ENCODE measurements at regions not wholly inside any gene's neighbourhood (a gene's known extent, or its start where the extent isn't known, plus 50 kb on each side); places are given as distances from the start of the nearest gene placed in this dataset.
"Not testable (repeated sequence)": the region's sequence is repeated elsewhere in the genome, so short reads cannot be mapped to it uniquely, and the experiment has no call there.

GRCh38 chr2:236981701-236982485 is 103.8 kb upstream of the COPS8 start:
- DNase-seq, result no peak

- no peak for DNase-seq
These were observed 102.8 kb upstream of the COPS8 start for GRCh38 chr2:236982693-236983455.

- DNase-seq, result no peak
These were observed 101.6 kb upstream of the COPS8 start for GRCh38 chr2:236984046-236984445.

- no peak for DNase-seq
These were observed 99.8 kb upstream of the COPS8 start for GRCh38 chr2:236985761-236986339.

- DNase-seq, result no peak
These were observed 99.0 kb upstream of the COPS8 start for GRCh38 chr2:236986524-236987330.

GRCh38 chr2:236988216-236988615 is 97.5 kb upstream of the COPS8 start:
- DNase-seq, result no peak

GRCh38 chr2:236988690-236989624 is 96.7 kb upstream of the COPS8 start:
- no peak for DNase-seq

GRCh38 chr2:236990552-236990951 is 95.1 kb upstream of the COPS8 start:
- DNase-seq, result no peak

GRCh38 chr2:236991874-236992273 is 93.8 kb upstream of the COPS8 start:
- no peak for DNase-seq

- no peak for DNase-seq
These were observed 92.4 kb upstream of the COPS8 start for GRCh38 chr2:236993286-236993685.

- no peak for DNase-seq
These were observed 91.3 kb upstream of the COPS8 start for GRCh38 chr2:236994361-236994760.

GRCh38 chr2:236997069-236997715 is 88.5 kb upstream of the COPS8 start:
- peak in 1 of 2 experiments; percentile 34 for DNase-seq

- no peak for DNase-seq
These were observed 87.5 kb upstream of the COPS8 start for GRCh38 chr2:236998236-236998635.

- DNase-seq, result no peak
These were observed 86.9 kb upstream of the COPS8 start for GRCh38 chr2:236998758-236999157.

GRCh38 chr2:237000481-237000880 is 85.2 kb upstream of the COPS8 start:
- DNase-seq, result no peak

- DNase-seq, result not testable (repeated sequence)
These were observed 80.3 kb upstream of the COPS8 start for GRCh38 chr2:237005341-237005740.

- no peak for DNase-seq
These were observed 74.4 kb upstream of the COPS8 start for GRCh38 chr2:237011206-237011795.

- no peak for DNase-seq
These were observed 73.7 kb upstream of the COPS8 start for GRCh38 chr2:237012004-237012403.

- no peak for DNase-seq
These were observed 73.0 kb upstream of the COPS8 start for GRCh38 chr2:237012577-237013267.
